Liver (tissue), 8 donors: ENCODE measurements at regions not wholly inside any gene's neighbourhood (a gene's known extent, or its start where the extent isn't known, plus 50 kb on each side); places are given as distances from the start of the nearest gene placed in this dataset.

Experiments used
- DNase-seq: peaks from one replicate; pipeline ENCODE4 v3.0.0-alpha.2; 2017; ENCODE audit warnings: low spot score
- H3K27ac ChIP-seq, 2 donors: one replicate each; pipeline ENCODE4 v1.7.0; 2013; ENCODE audit warnings: inconsistent platforms in 2 of 2, low read length in 2 of 2, control low read depth in 1 of 2, low read depth in 1 of 2, mild to moderate bottlenecking in 1 of 2
- H3K27me3 ChIP-seq, 4 donors: one replicate each; pipeline versions ENCODE4 v1.6.1 to v1.7.0; 2013; ENCODE audit warnings: low read length in 3 of 4, inconsistent platforms in 1 of 4, mild to moderate bottlenecking in 1 of 4, moderate library complexity in 1 of 4; ENCODE audit not compliant: control insufficient read depth in 4 of 4, insufficient read depth in 4 of 4
- H3K36me3 ChIP-seq, 4 donors: one replicate each; pipeline versions ENCODE4 v1.6.1 to v1.7.0; 2013; ENCODE audit warnings: low read length in 3 of 4, mild to moderate bottlenecking in 3 of 4, low read depth in 1 of 4, moderate library complexity in 1 of 4; ENCODE audit not compliant: control insufficient read depth in 4 of 4, insufficient read depth in 3 of 4
- H3K4me1 ChIP-seq, 4 donors: one replicate each; pipeline versions ENCODE4 v1.6.1 to v1.7.0; 2013; ENCODE audit warnings: low read length in 3 of 4, mild to moderate bottlenecking in 3 of 4, moderate library complexity in 1 of 4; ENCODE audit not compliant: control insufficient read depth in 4 of 4, insufficient read depth in 4 of 4
- H3K4me3 ChIP-seq, 3 donors: one replicate each; pipeline versions ENCODE4 v1.6.1 to v1.7.0; 2013; ENCODE audit warnings: low read length in 3 of 3, control low read depth in 1 of 3, low read depth in 1 of 3, mild to moderate bottlenecking in 1 of 3
- H3K9ac ChIP-seq, 2 donors: one replicate each; pipeline ENCODE4 v1.7.0; 2013; ENCODE audit warnings: low read length in 2 of 2, mild to moderate bottlenecking in 2 of 2, moderate library complexity in 2 of 2, control low read depth in 1 of 2, low read depth in 1 of 2
- H3K9me3 ChIP-seq, 4 donors: one replicate each; pipeline versions ENCODE4 v1.6.1 to v1.7.0; 2013; ENCODE audit warnings: low read length in 3 of 4; ENCODE audit not compliant: control insufficient read depth in 4 of 4
- EGR1 ChIP-seq, 2 donors: IDR thresholded peaks; 2 replicates each; pipeline ENCODE4 v1.6.1; 2016 to 2018; ENCODE audit warnings: antibody characterized with exemption in 2 of 2, low read depth in 2 of 2
- FOXA1 ChIP-seq: IDR thresholded peaks from 2 replicates; pipeline ENCODE4 v1.6.1; 2016; ENCODE audit warnings: antibody characterized with exemption
- FOXA2 ChIP-seq: IDR thresholded peaks from 2 replicates; pipeline ENCODE4 v1.6.1; 2016; ENCODE audit warnings: antibody characterized with exemption
- GABPA ChIP-seq, 2 donors: IDR thresholded peaks in 1 of 2; conservative IDR thresholded peaks in 1 of 2; 2 replicates each; pipeline ENCODE4 v1.6.1; 2016; ENCODE audit warnings: antibody characterized with exemption in 2 of 2, mild to moderate bottlenecking in 1 of 2, moderate library complexity in 1 of 2
- HNF4A ChIP-seq, 2 donors: conservative IDR thresholded peaks; 2 replicates each; pipeline ENCODE4 v1.6.1; 2016; ENCODE audit warnings: antibody characterized with exemption in 2 of 2, mild to moderate bottlenecking in 2 of 2
- HNF4G ChIP-seq: IDR thresholded peaks from 2 replicates; pipeline ENCODE4 v1.6.1; 2016; ENCODE audit warnings: antibody characterized with exemption
- JUND ChIP-seq, 2 donors: IDR thresholded peaks; 2 replicates each; pipeline ENCODE4 v1.6.1; 2016; ENCODE audit warnings: antibody characterized with exemption in 2 of 2
- NR2F2 ChIP-seq: IDR thresholded peaks from 2 replicates; pipeline ENCODE4 v1.6.1; 2016; ENCODE audit warnings: antibody characterized with exemption
- RAD21 ChIP-seq, 2 donors: IDR thresholded peaks; 2 replicates each; pipeline ENCODE4 v1.6.1; 2016; ENCODE audit warnings: antibody characterized with exemption in 2 of 2, mild to moderate bottlenecking in 2 of 2
- REST ChIP-seq: IDR thresholded peaks from 2 replicates; pipeline ENCODE4 v1.6.1; 2016; ENCODE audit warnings: antibody characterized with exemption, mild to moderate bottlenecking
- RXRA ChIP-seq, 2 donors: IDR thresholded peaks; 2 replicates each; pipeline ENCODE4 v1.6.1; 2017 to 2018; ENCODE audit warnings: antibody characterized with exemption in 2 of 2, mild to moderate bottlenecking in 1 of 2
- SP1 ChIP-seq: IDR thresholded peaks from 2 replicates; pipeline ENCODE4 v1.6.1; 2018; ENCODE audit warnings: antibody characterized with exemption, mild to moderate bottlenecking
- TAF1 ChIP-seq: conservative IDR thresholded peaks from 2 replicates; pipeline ENCODE4 v1.6.1; 2016; ENCODE audit warnings: antibody characterized with exemption, mild to moderate bottlenecking
- YY1 ChIP-seq: IDR thresholded peaks from 2 replicates; pipeline ENCODE4 v1.6.1; 2016; ENCODE audit warnings: antibody characterized with exemption, mild to moderate bottlenecking
- ZBTB33 ChIP-seq: IDR thresholded peaks from 2 replicates; pipeline ENCODE4 v1.6.1; 2016; ENCODE audit warnings: antibody characterized with exemption
- WGBS: extraction: QIAGEN DNeasy Blood & Tissue Kit; methylation state at CpG from one replicate; pipeline ENCODE4 v1.1.7; 2013; 5-methylcytosine and 5-hydroxymethylcytosine counted together
- TF ChIP-seq, protein P1 (sequence below): IDR thresholded peaks from 2 replicates; pipeline ENCODE4 v1.6.1; 2016; ENCODE audit warnings: antibody characterized with exemption
- TF ChIP-seq, protein P2 (sequence below): fragments of 150-350 bp; IDR thresholded peaks from 2 replicates; pipeline ENCODE4 v1.5.1; 2017; ENCODE audit warnings: improper control_type of control experiment, low read depth, low read length; ENCODE audit not compliant: missing input control
- TF ChIP-seq, protein P3 (sequence below): IDR thresholded peaks from 2 replicates; pipeline ENCODE4 v1.6.1; 2016; ENCODE audit warnings: antibody characterized with exemption
- donor health status: healthy.
- donor health status: healthy.
- donor health status: healthy.
- donor health status: healthy.
- donor health status: healthy.

- Histone ChIP-seq H3K9me3 (no peaks in the 10 kb centered on the region), H3K27ac (no peak overlapping the region), H3K9ac (no peak overlapping the region), H3K27me3 (peaks cover 0 to 4% (median 2%) of the 10 kb centered on the region in 4 donors), H3K4me1 (no peaks in the 10 kb centered on the region), H3K36me3 (no peaks in the 10 kb centered on the region), H3K4me3 (no peak overlapping the region)
- WGBS: 72% methylated on average over 7 of the region's 7 CpGs
- TF ChIP-seq TAF1: no peak
- no peak for TF ChIP-seq HNF4A (conservative IDR thresholded peaks at IDR 0.05)
- DNase-seq: no peak
Measured at GRCh38 chr1:170284512-170284911, 138.8 kb downstream of the NTMT2 start.

GRCh38 chr1:170284951-170285350, 139.2 kb downstream of the NTMT2 start:
- DNase-seq: no peak
- Histone ChIP-seq H3K9me3 (no peaks in the 10 kb centered on the region), H3K4me3 (no peak overlapping the region), H3K27me3 (peaks cover 0 to 4% (median 2%) of the 10 kb centered on the region in 4 donors), H3K9ac (no peak overlapping the region), H3K4me1 (no peaks in the 10 kb centered on the region), H3K36me3 (no peaks in the 10 kb centered on the region), H3K27ac (no peak overlapping the region)
- TF ChIP-seq GABPA (IDR thresholded peaks at IDR 0.05 in 1 of 2, conservative IDR thresholded peaks at IDR 0.05 in 1 of 2) (no peak), FOXA2 (no peak), HNF4A (conservative IDR thresholded peaks at IDR 0.05) (no peak), RAD21 (IDR thresholded peaks at IDR 0.05) (no peak), JUND (IDR thresholded peaks at IDR 0.05) (no peak), ZBTB33 (no peak), TAF1 (no peak), EGR1 (IDR thresholded peaks at IDR 0.05; ENCODE audit: low read depth in 2 of 2) (no peak), REST (no peak), SP1 (no peak), RXRA (IDR thresholded peaks at IDR 0.05) (no peak), FOXA1 (no peak), YY1 (no peak), HNF4G (no peak), NR2F2 (no peak)
- TF ChIP-seq, protein P1, sequence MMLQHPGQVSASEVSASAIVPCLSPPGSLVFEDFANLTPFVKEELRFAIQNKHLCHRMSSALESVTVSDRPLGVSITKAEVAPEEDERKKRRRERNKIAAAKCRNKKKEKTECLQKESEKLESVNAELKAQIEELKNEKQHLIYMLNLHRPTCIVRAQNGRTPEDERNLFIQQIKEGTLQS: no peak
- TF ChIP-seq, protein P2, sequence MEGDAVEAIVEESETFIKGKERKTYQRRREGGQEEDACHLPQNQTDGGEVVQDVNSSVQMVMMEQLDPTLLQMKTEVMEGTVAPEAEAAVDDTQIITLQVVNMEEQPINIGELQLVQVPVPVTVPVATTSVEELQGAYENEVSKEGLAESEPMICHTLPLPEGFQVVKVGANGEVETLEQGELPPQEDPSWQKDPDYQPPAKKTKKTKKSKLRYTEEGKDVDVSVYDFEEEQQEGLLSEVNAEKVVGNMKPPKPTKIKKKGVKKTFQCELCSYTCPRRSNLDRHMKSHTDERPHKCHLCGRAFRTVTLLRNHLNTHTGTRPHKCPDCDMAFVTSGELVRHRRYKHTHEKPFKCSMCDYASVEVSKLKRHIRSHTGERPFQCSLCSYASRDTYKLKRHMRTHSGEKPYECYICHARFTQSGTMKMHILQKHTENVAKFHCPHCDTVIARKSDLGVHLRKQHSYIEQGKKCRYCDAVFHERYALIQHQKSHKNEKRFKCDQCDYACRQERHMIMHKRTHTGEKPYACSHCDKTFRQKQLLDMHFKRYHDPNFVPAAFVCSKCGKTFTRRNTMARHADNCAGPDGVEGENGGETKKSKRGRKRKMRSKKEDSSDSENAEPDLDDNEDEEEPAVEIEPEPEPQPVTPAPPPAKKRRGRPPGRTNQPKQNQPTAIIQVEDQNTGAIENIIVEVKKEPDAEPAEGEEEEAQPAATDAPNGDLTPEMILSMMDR: no peak
- TF ChIP-seq, protein P3, sequence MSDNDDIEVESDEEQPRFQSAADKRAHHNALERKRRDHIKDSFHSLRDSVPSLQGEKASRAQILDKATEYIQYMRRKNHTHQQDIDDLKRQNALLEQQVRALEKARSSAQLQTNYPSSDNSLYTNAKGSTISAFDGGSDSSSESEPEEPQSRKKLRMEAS: no peak
- 52% methylated on average over 5 of the region's 5 CpGs for WGBS
